Right lobe of liver (tissue), 6 donors: ENCODE measurements at regions not wholly inside any gene's neighbourhood (a gene's known extent, or its start where the extent isn't known, plus 50 kb on each side); places are given as distances from the start of the nearest gene placed in this dataset.

ENCODE experiments used
- ATAC-seq, 4 donors: fragments of 200-7000 bp; cut with Tn5 transposase; one replicate each; pipeline ENCODE4 v1.9.1; 2020; ENCODE audit warnings: mild to moderate bottlenecking in 4 of 4, moderate library complexity in 4 of 4
- DNase-seq, 3 donors: peaks; one replicate each; pipeline ENCODE4 v3.0.0-alpha.2; 2020
- H3K27ac ChIP-seq, 3 donors: fragments of 200-600 bp; one replicate each; pipeline ENCODE4 v1.8.0; 2022
- H3K27me3 ChIP-seq, 2 donors: fragments of 200-600 bp; one replicate each; pipeline ENCODE4 v1.8.0; 2022
- H3K36me3 ChIP-seq, 4 donors: fragments of 200-600 bp; sonication (generic) in 1 of 4; one replicate each; pipeline versions ENCODE4 v1.5.1 to v1.8.0; 2017 to 2022; ENCODE audit warnings: control low read depth in 1 of 4
- H3K4me1 ChIP-seq, 4 donors: fragments of 200-600 bp; sonication (generic) in 1 of 4; one replicate each; pipeline versions ENCODE4 v1.5.1 to v1.8.0; 2017 to 2022; ENCODE audit warnings: control low read depth in 1 of 4
- H3K4me3 ChIP-seq, 3 donors: fragments of 200-600 bp; one replicate each; pipeline ENCODE4 v1.8.0; 2022
- H3K9me3 ChIP-seq, 4 donors: fragments of 200-600 bp; sonication (generic) in 1 of 4; one replicate each; pipeline versions ENCODE4 v1.5.1 to v1.8.0; 2017 to 2022; ENCODE audit warnings: control low read depth in 1 of 4
- POLR2A ChIP-seq: fragments of 450-650 bp; IDR thresholded peaks from one replicate; pipeline ENCODE4 v1.6.1; 2017; ENCODE audit warnings: antibody characterized with exemption, mild to moderate bottlenecking
- WGBS: methylation state at CpG from one replicate; pipeline ENCODE4 v1.1.6; 2018; ENCODE audit warnings: low coverage, low lambda C conversion rate; ENCODE audit not compliant: insufficient coverage; ENCODE audit errors: missing lambda C conversion rate; 5-methylcytosine and 5-hydroxymethylcytosine counted together
- intact Hi-C, 2 donors: fragments of 100-400 bp; cut with DNase I; formaldehyde crosslinking; loops; one replicate each; pipeline versions ENCODE4 v1.11.2 to v1.14.1; 2022
- TF ChIP-seq, protein P1 (sequence below), 4 donors: fragments of 200-600 bp in 3 of 4; fragments of 450-650 bp in 1 of 4; IDR thresholded peaks; one replicate each; pipeline versions ENCODE4 v1.5.1 to v1.8.0; 2016 to 2022; ENCODE audit warnings: antibody characterized with exemption in 4 of 4, mild to moderate bottlenecking in 2 of 4
- donor health status: DM: no; HTN: yes; CAD: no.
- donor health status: DM: no; HTN: no; CAD: no.
- donor health status: DM: no; HTN: no; CAD: no.
- donor health status: DM: no; HTN: yes; CAD: no.
- donor health status: DM: no; HTN: yes; CAD: no.

- Histone ChIP-seq H3K27ac (no peak overlapping the region), H3K27me3 (no peaks in the 10 kb centered on the region), H3K4me1 (no peaks in the 10 kb centered on the region), H3K36me3 (no peaks in the 10 kb centered on the region), H3K4me3 (no peak overlapping the region), H3K9me3 (no peaks in the 10 kb centered on the region)
- TF ChIP-seq POLR2A, result no peak
- TF ChIP-seq, protein P1, sequence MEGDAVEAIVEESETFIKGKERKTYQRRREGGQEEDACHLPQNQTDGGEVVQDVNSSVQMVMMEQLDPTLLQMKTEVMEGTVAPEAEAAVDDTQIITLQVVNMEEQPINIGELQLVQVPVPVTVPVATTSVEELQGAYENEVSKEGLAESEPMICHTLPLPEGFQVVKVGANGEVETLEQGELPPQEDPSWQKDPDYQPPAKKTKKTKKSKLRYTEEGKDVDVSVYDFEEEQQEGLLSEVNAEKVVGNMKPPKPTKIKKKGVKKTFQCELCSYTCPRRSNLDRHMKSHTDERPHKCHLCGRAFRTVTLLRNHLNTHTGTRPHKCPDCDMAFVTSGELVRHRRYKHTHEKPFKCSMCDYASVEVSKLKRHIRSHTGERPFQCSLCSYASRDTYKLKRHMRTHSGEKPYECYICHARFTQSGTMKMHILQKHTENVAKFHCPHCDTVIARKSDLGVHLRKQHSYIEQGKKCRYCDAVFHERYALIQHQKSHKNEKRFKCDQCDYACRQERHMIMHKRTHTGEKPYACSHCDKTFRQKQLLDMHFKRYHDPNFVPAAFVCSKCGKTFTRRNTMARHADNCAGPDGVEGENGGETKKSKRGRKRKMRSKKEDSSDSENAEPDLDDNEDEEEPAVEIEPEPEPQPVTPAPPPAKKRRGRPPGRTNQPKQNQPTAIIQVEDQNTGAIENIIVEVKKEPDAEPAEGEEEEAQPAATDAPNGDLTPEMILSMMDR (IDR thresholded peaks at IDR 0.05), result no peak
- WGBS, result 29% methylated on average over 1 of the region's 1 CpG
- intact Hi-C loops, result no loop called here
- DNase-seq, result no peak
- no peak for ATAC-seq
These were observed 173.1 kb downstream of the NECTIN3 start for GRCh38 chr3:111244760-111245159.

GRCh38 chr3:111246967-111247760 lies 175.5 kb downstream of the NECTIN3 start:
- no peak for TF ChIP-seq POLR2A
- TF ChIP-seq, protein P1 (IDR thresholded peaks at IDR 0.05), result no peak
- no peaks in the 10 kb centered on the region for H3K4me1 ChIP-seq
- H3K9me3 ChIP-seq, result no peaks in the 10 kb centered on the region
- no peaks in the 10 kb centered on the region for H3K27me3 ChIP-seq
- ATAC-seq (peak in 3 of 4 donors; percentile 18 to 61 (median 49)), DNase-seq (no peak)
- no peaks in the 10 kb centered on the region for H3K36me3 ChIP-seq
- intact Hi-C loops, result no loop called here
- no peak overlapping the region for H3K4me3 ChIP-seq
- no peak overlapping the region for H3K27ac ChIP-seq
- 72% methylated on average over 7 of the region's 7 CpGs for WGBS

DNA sequence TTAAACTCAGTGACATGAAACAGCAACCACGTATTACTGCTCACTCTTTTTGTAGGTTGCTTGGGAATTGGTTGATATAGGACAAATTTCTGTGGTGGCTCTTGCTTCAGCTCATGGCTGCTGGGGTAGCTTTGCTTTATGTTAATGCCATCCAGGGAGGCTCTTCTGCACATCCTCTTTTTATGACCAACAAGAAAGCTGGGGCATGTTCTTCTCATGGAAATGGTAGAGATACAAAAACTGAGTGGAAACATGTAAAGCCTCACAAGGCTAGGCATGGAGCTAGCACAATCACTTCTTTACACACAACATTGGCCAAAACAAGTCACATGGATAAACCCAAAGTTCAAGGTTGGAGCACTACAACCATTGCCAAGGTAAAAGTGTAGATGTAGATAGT lies 176.8 kb downstream of the NECTIN3 start:
- intact Hi-C loops, result no loop called here

DNA sequence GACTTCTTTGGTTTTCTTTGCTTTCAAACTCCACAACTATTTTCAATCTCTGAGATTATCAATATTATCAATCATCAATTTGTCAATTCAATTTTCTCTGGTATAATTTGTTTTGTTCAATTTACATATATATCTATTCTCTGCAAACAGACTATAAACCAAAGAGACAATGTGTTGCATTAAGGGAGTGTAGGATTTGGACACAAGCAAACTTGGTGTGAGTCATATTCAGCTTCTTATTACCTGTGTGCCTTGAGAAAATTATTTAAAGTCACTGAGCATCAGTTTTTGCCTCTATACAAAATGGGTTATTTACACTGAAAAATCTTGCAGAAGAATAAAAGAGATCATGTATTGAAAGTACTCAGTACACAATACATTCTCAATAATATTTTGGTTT lies 177.8 kb downstream of the NECTIN3 start:
- no peak overlapping the region for H3K27ac ChIP-seq
- DNase-seq (no peak), ATAC-seq (no peak)
- no peak overlapping the region for H3K4me3 ChIP-seq
- TF ChIP-seq POLR2A, result no peak
- TF ChIP-seq, protein P1 (IDR thresholded peaks at IDR 0.05), result no peak
- no peaks in the 10 kb centered on the region for H3K36me3 ChIP-seq
- intact Hi-C loops, result no loop called here
- no peaks in the 10 kb centered on the region for H3K9me3 ChIP-seq
- no peaks in the 10 kb centered on the region for H3K27me3 ChIP-seq
- no peaks in the 10 kb centered on the region for H3K4me1 ChIP-seq

More for the DNA sequence above, 176.8 kb downstream of the NECTIN3 start:
- TF ChIP-seq, protein P1 (IDR thresholded peaks at IDR 0.05), result no peak
- TF ChIP-seq POLR2A, result no peak
- Histone ChIP-seq H3K4me1 (no peaks in the 10 kb centered on the region), H3K27ac (no peak overlapping the region), H3K9me3 (no peaks in the 10 kb centered on the region), H3K27me3 (no peaks in the 10 kb centered on the region), H3K36me3 (no peaks in the 10 kb centered on the region), H3K4me3 (no peak overlapping the region)
- whole genome bisulfite sequencing, result 80% methylated on average over 1 of the region's 1 CpG
- ATAC-seq, result no peak
- no peak for DNase-seq
